Thyroid gland (tissue), 4 donors: ENCODE measurements at regions not wholly inside any gene's neighbourhood (a gene's known extent, or its start where the extent isn't known, plus 50 kb on each side); places are given as distances from the start of the nearest gene placed in this dataset.

Experiments used
- DNase-seq, 2 donors: peaks; one replicate each; pipeline ENCODE4 v3.0.0-alpha.2; 2019
- H3K27ac ChIP-seq, 3 donors: fragments of 200-600 bp; sonication (generic); 1 replicate in 2 of 3; 2 replicates in 1 of 3; pipeline ENCODE4 v1.5.1; 2016 to 2019; ENCODE audit warnings: mild to moderate bottlenecking in 1 of 3, moderate library complexity in 1 of 3
- H3K27me3 ChIP-seq: fragments of 200-600 bp; sonication (generic); one replicate; pipeline ENCODE4 v1.5.1; 2019
- H3K36me3 ChIP-seq, 2 donors: fragments of 200-600 bp; sonication (generic); one replicate each; pipeline ENCODE4 v1.5.1; 2016 to 2019
- H3K4me1 ChIP-seq, 2 donors: fragments of 200-600 bp; sonication (generic); one replicate each; pipeline ENCODE4 v1.5.1; 2017 to 2019
- H3K4me3 ChIP-seq, 3 donors: fragments of 200-600 bp; sonication (generic); replicated peaks in 1 of 3; 1 replicate in 2 of 3; 2 replicates in 1 of 3; pipeline ENCODE4 v1.5.1; 2016; ENCODE audit warnings: mild to moderate bottlenecking in 1 of 3
- H3K9me3 ChIP-seq: fragments of 200-600 bp; sonication (generic); one replicate; pipeline ENCODE4 v1.5.1; 2017
- POLR2A ChIP-seq, 2 donors: fragments of 450-650 bp; IDR thresholded peaks; one replicate each; pipeline ENCODE4 v1.6.1; 2017; ENCODE audit warnings: antibody characterized with exemption in 2 of 2, mild to moderate bottlenecking in 2 of 2, moderate library complexity in 1 of 2
- WGBS, 2 donors: methylation state at CpG; one replicate each; pipeline ENCODE4 v1.1.5; 2017; 5-methylcytosine and 5-hydroxymethylcytosine counted together
- intact Hi-C: fragments of 100-400 bp; cut with DNase I; formaldehyde crosslinking; loops from one replicate; pipeline ENCODE4 v1.15.1; 2023
- TF ChIP-seq, protein P1 (sequence below), 6 experiments: fragments of 200-600 bp in 3 of 6; fragments of 450-650 bp in 3 of 6; sonication (generic) in 3 of 6; IDR thresholded peaks; one replicate each; pipeline ENCODE4 v1.5.1; 2016 to 2019; ENCODE audit warnings: antibody characterized with exemption in 6 of 6, mild to moderate bottlenecking in 2 of 6, inconsistent platforms in 1 of 6, moderate library complexity in 1 of 6

DNA sequence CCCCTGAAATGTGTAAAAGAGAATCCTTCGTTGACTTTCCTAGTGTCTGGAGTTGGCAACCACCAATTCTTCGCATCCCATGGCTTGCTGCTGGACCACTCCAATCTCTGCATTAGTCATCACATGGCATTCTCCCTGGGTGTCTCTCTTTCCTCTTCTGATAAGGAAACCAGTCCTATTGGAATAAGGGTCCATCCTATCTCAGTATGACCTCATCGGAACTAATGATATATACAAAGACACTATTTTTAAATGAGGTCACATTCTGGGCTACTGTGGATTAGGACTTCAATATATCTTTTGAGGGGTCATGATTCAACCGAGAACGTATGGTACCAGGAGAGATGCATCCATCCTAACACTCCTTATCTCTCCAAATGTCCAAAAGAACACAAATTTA lies 259.1 kb upstream of the CPEB2 start:
- 89 to 93% methylated on average over 5 of the region's 5 CpGs for WGBS, 2 donors
- intact Hi-C loops: no loop called here
- no peak overlapping the region for H3K27ac ChIP-seq
- H3K9me3 ChIP-seq: no peaks in the 10 kb centered on the region
- H3K36me3 ChIP-seq: no peaks in the 10 kb centered on the region
- no peak overlapping the region for H3K4me3 ChIP-seq
- no peaks in the 10 kb centered on the region for H3K4me1 ChIP-seq
- no peaks in the 10 kb centered on the region for H3K27me3 ChIP-seq
- DNase-seq: no peak
- no peak for TF ChIP-seq POLR2A (IDR thresholded peaks at IDR 0.05)
- TF ChIP-seq, protein P1, sequence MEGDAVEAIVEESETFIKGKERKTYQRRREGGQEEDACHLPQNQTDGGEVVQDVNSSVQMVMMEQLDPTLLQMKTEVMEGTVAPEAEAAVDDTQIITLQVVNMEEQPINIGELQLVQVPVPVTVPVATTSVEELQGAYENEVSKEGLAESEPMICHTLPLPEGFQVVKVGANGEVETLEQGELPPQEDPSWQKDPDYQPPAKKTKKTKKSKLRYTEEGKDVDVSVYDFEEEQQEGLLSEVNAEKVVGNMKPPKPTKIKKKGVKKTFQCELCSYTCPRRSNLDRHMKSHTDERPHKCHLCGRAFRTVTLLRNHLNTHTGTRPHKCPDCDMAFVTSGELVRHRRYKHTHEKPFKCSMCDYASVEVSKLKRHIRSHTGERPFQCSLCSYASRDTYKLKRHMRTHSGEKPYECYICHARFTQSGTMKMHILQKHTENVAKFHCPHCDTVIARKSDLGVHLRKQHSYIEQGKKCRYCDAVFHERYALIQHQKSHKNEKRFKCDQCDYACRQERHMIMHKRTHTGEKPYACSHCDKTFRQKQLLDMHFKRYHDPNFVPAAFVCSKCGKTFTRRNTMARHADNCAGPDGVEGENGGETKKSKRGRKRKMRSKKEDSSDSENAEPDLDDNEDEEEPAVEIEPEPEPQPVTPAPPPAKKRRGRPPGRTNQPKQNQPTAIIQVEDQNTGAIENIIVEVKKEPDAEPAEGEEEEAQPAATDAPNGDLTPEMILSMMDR (IDR thresholded peaks at IDR 0.05): no peak

GRCh38 chr4:14743601-14744000 lies 258.7 kb upstream of the CPEB2 start:
- no peak overlapping the region for H3K27ac ChIP-seq
- no peaks in the 10 kb centered on the region for H3K27me3 ChIP-seq
- no peak overlapping the region for H3K4me3 ChIP-seq
- no peaks in the 10 kb centered on the region for H3K4me1 ChIP-seq
- TF ChIP-seq POLR2A (IDR thresholded peaks at IDR 0.05): no peak
- TF ChIP-seq, protein P1 (IDR thresholded peaks at IDR 0.05): no peak
- H3K9me3 ChIP-seq: no peaks in the 10 kb centered on the region
- intact Hi-C loops: no loop called here
- WGBS, 2 donors: 74 to 88% methylated on average over 5 of the region's 5 CpGs
- no peak for DNase-seq
- no peaks in the 10 kb centered on the region for H3K36me3 ChIP-seq

DNA sequence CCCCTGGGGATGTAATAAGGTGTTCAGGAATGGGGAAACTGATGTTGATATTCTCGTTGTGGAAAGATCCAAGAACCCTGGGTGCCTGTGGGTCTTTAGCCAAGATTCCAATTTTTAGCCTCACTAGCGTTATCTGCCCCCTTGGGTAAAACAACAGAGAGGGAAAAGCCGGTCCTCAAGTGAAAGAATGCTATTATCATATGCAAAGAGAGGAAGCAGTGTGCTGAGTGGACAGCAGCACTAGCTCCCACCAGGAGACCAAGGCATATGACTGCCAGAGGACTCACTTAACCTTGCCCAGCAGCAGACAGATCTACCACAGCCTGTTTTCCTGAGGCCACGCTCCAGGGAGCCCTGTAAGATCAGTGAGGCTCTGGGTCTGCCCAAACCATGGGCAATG lies 257.9 kb upstream of the CPEB2 start:
- intact Hi-C loops: no loop called here
- no peaks in the 10 kb centered on the region for H3K9me3 ChIP-seq
- 43 to 61% methylated on average over 4 of the region's 4 CpGs for WGBS, 2 donors
- H3K27ac ChIP-seq: no peak overlapping the region
- no peaks in the 10 kb centered on the region for H3K36me3 ChIP-seq
- no peak overlapping the region for H3K4me3 ChIP-seq
- no peak for DNase-seq
- no peaks in the 10 kb centered on the region for H3K4me1 ChIP-seq
- no peaks in the 10 kb centered on the region for H3K27me3 ChIP-seq
- no peak for TF ChIP-seq POLR2A (IDR thresholded peaks at IDR 0.05)
- TF ChIP-seq, protein P1 (IDR thresholded peaks at IDR 0.05): no peak

DNA sequence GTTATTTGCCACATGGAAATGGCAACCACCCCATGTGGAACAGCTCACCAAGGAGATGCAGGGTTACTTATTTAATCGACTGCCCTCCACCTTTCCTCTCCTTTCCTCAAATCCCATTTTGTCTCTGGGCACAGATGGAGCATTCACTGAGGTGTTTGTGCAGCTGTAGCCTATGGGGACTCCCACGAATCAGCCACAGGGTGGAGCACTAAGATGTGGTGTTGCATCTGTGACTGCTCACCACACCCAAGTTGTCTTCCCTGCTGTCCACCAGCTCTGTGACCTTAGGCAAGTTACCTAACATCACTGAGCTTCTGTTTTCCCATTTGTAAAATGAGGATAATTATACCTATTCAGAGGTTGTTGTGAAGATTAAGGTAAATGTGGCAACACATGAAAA lies 252.4 kb upstream of the CPEB2 start:
- Histone ChIP-seq H3K9me3 (no peaks in the 10 kb centered on the region), H3K27ac (no peak overlapping the region), H3K4me1 (no peaks in the 10 kb centered on the region), H3K27me3 (no peaks in the 10 kb centered on the region), H3K4me3 (no peak overlapping the region), H3K36me3 (no peaks in the 10 kb centered on the region)
- 60 to 71% methylated on average over 2 of the region's 2 CpGs for WGBS, 2 donors
- DNase-seq: no peak
- no peak for TF ChIP-seq POLR2A (IDR thresholded peaks at IDR 0.05)
- TF ChIP-seq, protein P1 (IDR thresholded peaks at IDR 0.05): no peak
- intact Hi-C loops: no loop called here

DNA sequence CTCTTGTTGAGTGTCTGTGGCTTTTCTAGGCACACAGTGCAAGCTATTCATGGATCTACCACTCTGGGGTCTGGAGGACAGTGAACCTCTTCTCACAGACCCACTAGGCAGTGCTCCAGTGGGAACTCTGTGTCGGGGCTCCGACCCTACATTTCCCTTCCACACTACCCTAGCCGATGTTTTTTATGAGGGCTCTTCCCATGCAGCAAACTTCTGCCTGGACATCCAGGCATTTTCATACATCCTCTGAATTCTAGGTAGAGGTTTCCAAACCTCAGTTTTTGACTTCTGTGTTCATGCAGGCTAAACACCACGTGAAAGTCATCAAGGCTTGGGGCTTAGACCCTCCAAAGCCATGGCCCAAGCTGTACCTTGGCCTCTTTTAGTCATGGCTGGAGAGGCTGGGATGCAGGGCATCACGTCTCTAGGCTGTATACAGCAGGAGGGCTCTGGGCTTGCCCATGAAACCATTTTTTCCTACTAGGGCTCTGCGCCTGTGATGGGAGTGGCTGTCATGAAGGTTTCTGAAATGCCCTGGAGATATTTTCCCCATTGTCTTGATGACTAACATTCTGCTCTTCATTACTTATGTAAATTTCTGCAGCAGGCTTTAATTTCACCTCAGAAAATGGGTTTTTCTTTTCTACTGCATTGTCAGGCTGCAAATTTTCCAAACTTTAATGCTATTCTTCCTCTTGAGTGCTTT lies 249.8 kb upstream of the CPEB2 start:
- Histone ChIP-seq H3K36me3 (no peaks in the 10 kb centered on the region), H3K9me3 (no peaks in the 10 kb centered on the region), H3K27me3 (no peaks in the 10 kb centered on the region), H3K27ac (no peak overlapping the region), H3K4me1 (no peaks in the 10 kb centered on the region), H3K4me3 (no peak overlapping the region)
- no peak for TF ChIP-seq POLR2A (IDR thresholded peaks at IDR 0.05)
- TF ChIP-seq, protein P1 (IDR thresholded peaks at IDR 0.05): no peak
- DNase-seq: no peak
- intact Hi-C loops: no loop called here
- WGBS, 2 donors: 77 to 81% methylated on average over 6 of the region's 6 CpGs
